DND-41 (cell line): ENCODE measurements at regions not wholly inside any gene's neighbourhood (a gene's known extent, or its start where the extent isn't known, plus 50 kb on each side); places are given as distances from the start of the nearest gene placed in this dataset.

Experiments used
- ATAC-seq: fragments of 200-7000 bp; cut with Tn5 transposase; 3 replicates; pipeline ENCODE4 v1.9.1; 2021; ENCODE audit warnings: low read depth; ENCODE audit not compliant: insufficient read depth
- DNase-seq: peaks from one replicate; pipeline ENCODE4 v3.0.0-alpha.2; 2020
- H2AFZ ChIP-seq: 2 replicates; pipeline ENCODE4 v1.6.0; 2012; ENCODE audit warnings: low read depth, low read length
- H3K27ac ChIP-seq: 2 replicates; pipeline ENCODE4 v1.5.1; 2012; ENCODE audit warnings: low read length, inconsistent platforms
- H3K27me3 ChIP-seq: fragments of 200-600 bp; sonication (generic); 2 replicates; pipeline ENCODE4 v1.6.0; 2012; ENCODE audit warnings: low read length, mild to moderate bottlenecking, inconsistent platforms; ENCODE audit not compliant: insufficient read depth, poor library complexity
- H3K36me3 ChIP-seq: 2 replicates; pipeline ENCODE4 v1.5.1; 2012; ENCODE audit warnings: low read length, inconsistent platforms; ENCODE audit not compliant: insufficient read depth
- H3K4me1 ChIP-seq: 2 replicates; pipeline ENCODE4 v1.5.1; 2012; ENCODE audit warnings: mild to moderate bottlenecking, low read length; ENCODE audit not compliant: insufficient read depth
- H3K4me2 ChIP-seq: 2 replicates; pipeline ENCODE4 v1.6.0; 2012; ENCODE audit warnings: mild to moderate bottlenecking, moderate library complexity, low read length, inconsistent platforms; ENCODE audit not compliant: insufficient read depth
- H3K4me3 ChIP-seq, 2 experiments: fragments of 200-600 bp in 1 of 2; shearing (Covaris generic) in 1 of 2; 2 replicates each; pipeline ENCODE4 v1.5.1; 2012 to 2016; ENCODE audit warnings: inconsistent platforms in 2 of 2, low read length in 2 of 2, mild to moderate bottlenecking in 2 of 2, low read depth in 1 of 2, moderate library complexity in 1 of 2
- H3K79me2 ChIP-seq: 2 replicates; pipeline ENCODE4 v1.6.0; 2012; ENCODE audit warnings: low read length, inconsistent platforms; ENCODE audit not compliant: insufficient read depth
- H3K9ac ChIP-seq: 2 replicates; pipeline ENCODE4 v1.6.0; 2012; ENCODE audit warnings: low read depth, mild to moderate bottlenecking, inconsistent platforms, low read length, moderate library complexity
- H3K9me3 ChIP-seq: 2 replicates; pipeline ENCODE4 v1.5.1; 2012; ENCODE audit warnings: low read length, moderate library complexity, mild to moderate bottlenecking, inconsistent platforms; ENCODE audit not compliant: insufficient read depth, severe bottlenecking
- H4K20me1 ChIP-seq: 2 replicates; pipeline ENCODE4 v1.6.0; 2012; ENCODE audit warnings: low read length; ENCODE audit not compliant: insufficient read depth
- EZH2 ChIP-seq: IDR thresholded peaks from 3 replicates; pipeline ENCODE4 v1.6.1; 2012; ENCODE audit warnings: borderline replicate concordance, low read depth, mild to moderate bottlenecking, moderate library complexity, low read length, inconsistent platforms; ENCODE audit not compliant: severe bottlenecking
- TF ChIP-seq, protein P1 (sequence below): IDR thresholded peaks from 2 replicates; pipeline ENCODE4 v1.5.1; 2012; ENCODE audit warnings: borderline replicate concordance, low read length, moderate library complexity, mild to moderate bottlenecking; ENCODE audit not compliant: poor library complexity, severe bottlenecking; ENCODE audit errors: extremely low read depth

DNA sequence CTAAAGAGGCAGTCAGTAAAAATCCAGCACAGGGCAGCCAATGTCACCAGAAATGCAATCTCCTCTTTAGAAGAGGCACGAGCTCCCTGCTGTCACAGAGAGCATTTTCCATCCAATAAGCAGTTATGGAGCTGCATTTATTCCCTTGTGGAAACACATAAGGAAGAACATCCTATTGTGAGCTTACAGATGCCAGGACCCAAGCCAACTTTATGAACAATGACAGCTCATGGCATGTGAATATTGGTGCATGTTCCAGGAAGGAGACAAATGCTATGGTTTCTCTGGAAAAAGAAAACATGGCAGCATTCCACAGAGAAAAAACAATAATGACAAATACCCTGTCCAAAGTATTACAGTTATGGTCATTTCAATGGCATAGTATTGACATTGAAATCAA, 955.6 kb downstream of the UQCRFS1 start:
- DNase-seq (no peak), ATAC-seq (no peak)
- no peaks in the 10 kb centered on the region for H3K4me1 ChIP-seq
- H3K79me2 ChIP-seq, result no peaks in the 10 kb centered on the region
- H3K9ac ChIP-seq, result no peak overlapping the region
- H3K36me3 ChIP-seq, result no peaks in the 10 kb centered on the region
- H4K20me1 ChIP-seq, result no peaks in the 10 kb centered on the region
- TF ChIP-seq, protein P1, sequence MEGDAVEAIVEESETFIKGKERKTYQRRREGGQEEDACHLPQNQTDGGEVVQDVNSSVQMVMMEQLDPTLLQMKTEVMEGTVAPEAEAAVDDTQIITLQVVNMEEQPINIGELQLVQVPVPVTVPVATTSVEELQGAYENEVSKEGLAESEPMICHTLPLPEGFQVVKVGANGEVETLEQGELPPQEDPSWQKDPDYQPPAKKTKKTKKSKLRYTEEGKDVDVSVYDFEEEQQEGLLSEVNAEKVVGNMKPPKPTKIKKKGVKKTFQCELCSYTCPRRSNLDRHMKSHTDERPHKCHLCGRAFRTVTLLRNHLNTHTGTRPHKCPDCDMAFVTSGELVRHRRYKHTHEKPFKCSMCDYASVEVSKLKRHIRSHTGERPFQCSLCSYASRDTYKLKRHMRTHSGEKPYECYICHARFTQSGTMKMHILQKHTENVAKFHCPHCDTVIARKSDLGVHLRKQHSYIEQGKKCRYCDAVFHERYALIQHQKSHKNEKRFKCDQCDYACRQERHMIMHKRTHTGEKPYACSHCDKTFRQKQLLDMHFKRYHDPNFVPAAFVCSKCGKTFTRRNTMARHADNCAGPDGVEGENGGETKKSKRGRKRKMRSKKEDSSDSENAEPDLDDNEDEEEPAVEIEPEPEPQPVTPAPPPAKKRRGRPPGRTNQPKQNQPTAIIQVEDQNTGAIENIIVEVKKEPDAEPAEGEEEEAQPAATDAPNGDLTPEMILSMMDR, result no peak
- no peak for TF ChIP-seq EZH2
- H3K27me3 ChIP-seq, result no peaks in the 10 kb centered on the region
- no peak overlapping the region for H3K4me3 ChIP-seq
- no peak overlapping the region for H3K4me2 ChIP-seq
- no peak overlapping the region for H2AFZ ChIP-seq
- no peaks in the 10 kb centered on the region for H3K9me3 ChIP-seq
- H3K27ac ChIP-seq, result no peak overlapping the region

DNA sequence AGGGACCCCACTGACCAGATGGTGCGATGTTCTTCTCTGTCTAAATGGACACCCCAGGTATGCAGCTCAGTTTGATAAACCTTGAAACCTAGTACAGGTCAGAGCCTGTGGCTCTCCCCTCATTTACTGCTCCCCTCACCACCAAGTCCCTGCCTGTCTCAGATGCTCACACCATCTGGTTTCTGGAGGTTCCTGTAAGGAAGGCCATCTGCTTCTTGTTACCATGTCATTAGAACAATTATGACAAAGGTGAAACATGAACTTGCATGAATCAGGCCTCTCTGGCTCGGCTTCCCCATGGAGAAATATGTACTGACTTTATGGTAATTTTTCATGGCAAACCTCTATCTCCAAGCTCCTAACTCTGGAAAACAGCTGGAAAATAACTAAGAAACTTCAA, 965.7 kb downstream of the UQCRFS1 start:
- H2AFZ ChIP-seq, result no peak overlapping the region
- H3K27ac ChIP-seq, result no peak overlapping the region
- no peak overlapping the region for H3K9ac ChIP-seq
- H3K4me3 ChIP-seq, result no peak overlapping the region
- DNase-seq (no peak), ATAC-seq (no peak)
- no peaks in the 10 kb centered on the region for H3K9me3 ChIP-seq
- no peaks in the 10 kb centered on the region for H3K4me1 ChIP-seq
- no peaks in the 10 kb centered on the region for H3K36me3 ChIP-seq
- no peak overlapping the region for H3K4me2 ChIP-seq
- no peaks in the 10 kb centered on the region for H4K20me1 ChIP-seq
- TF ChIP-seq, protein P1, result no peak
- no peak for TF ChIP-seq EZH2
- H3K27me3 ChIP-seq, result no peaks in the 10 kb centered on the region
- no peaks in the 10 kb centered on the region for H3K79me2 ChIP-seq

DNA sequence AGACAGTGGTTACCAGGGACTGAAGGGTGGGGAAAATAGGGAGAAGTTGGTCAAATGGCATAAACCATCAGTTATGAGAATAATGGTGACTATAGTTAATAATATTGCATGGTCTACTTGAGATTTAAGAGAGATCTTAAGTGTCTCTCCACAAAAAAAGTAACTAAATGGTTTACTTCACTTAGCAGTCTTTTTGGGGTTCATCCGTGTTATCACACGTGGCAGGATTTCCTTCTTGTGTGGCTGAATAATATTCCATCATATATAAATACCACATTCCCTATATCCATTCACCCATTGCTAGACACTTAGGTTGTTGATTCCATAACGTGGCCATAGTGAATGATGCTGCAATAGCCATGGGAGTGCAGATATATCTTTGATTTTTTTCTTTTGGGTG, 967.0 kb downstream of the UQCRFS1 start:
- no peak for DNase-seq
- Histone ChIP-seq H3K4me2 (no peak overlapping the region), H3K4me3 (no peak overlapping the region), H3K36me3 (no peaks in the 10 kb centered on the region), H3K27me3 (no peaks in the 10 kb centered on the region), H4K20me1 (no peaks in the 10 kb centered on the region), H3K9me3 (no peaks in the 10 kb centered on the region), H3K27ac (no peak overlapping the region), H3K79me2 (no peaks in the 10 kb centered on the region), H3K9ac (no peak overlapping the region), H2AFZ (no peak overlapping the region), H3K4me1 (no peaks in the 10 kb centered on the region)
- ATAC-seq, result no peak
- no peak for TF ChIP-seq EZH2
- TF ChIP-seq, protein P1, result no peak

DNA sequence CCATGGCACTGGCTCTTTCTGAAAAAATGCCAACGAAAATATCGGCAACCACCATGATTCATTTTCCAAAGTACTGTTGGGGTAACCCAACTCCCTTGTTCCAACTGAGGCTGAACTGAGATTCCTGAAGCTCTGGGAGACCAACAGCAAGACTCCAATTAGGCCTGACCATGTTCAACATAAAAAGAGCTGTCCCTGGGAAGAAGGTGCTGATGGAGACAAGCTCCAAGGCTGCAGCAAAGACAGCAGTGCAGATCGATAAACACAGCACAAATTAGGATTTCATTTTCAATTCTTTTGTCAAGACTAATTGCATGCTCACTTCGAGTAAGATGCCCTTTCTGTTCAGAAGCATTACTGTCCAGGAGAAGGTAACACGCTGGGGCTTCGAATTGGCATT, 968.0 kb downstream of the UQCRFS1 start:
- Histone ChIP-seq H2AFZ (no peak overlapping the region), H3K27ac (no peak overlapping the region), H3K4me2 (no peak overlapping the region), H3K36me3 (no peaks in the 10 kb centered on the region), H3K9me3 (no peaks in the 10 kb centered on the region), H3K9ac (no peak overlapping the region), H4K20me1 (no peaks in the 10 kb centered on the region), H3K4me3 (no peak overlapping the region), H3K4me1 (no peaks in the 10 kb centered on the region), H3K79me2 (no peaks in the 10 kb centered on the region), H3K27me3 (no peaks in the 10 kb centered on the region)
- TF ChIP-seq EZH2, result no peak
- TF ChIP-seq, protein P1, result no peak
- DNase-seq (no peak), ATAC-seq (no peak)
